ENCODE measurements at regions not wholly inside any gene's neighbourhood (a gene's known extent, or its start where the extent isn't known, plus 50 kb on each side); places are given as distances from the start of the nearest gene placed in this dataset.
"Not testable (repeated sequence)": the region's sequence is repeated elsewhere in the genome, so short reads cannot be mapped to it uniquely, and the experiment has no call there.

DNA sequence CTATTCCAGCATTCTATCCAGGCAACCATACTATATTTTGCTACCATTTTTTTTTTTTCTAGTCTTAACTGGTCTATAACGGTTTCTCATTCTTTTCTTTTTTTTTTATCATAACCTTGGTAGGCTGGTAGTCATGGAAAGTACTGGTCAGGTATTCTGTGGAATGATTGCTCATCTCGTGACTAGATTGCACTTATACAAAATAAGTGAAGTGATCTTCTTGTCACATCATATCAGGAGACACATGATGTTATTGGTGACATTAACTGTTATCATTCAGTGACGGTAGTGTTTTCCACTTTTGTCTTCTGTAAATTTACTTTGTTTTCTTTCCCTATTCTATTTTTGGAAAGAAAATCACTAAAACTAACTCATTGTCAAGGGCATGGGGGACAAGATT lies 239.3 kb upstream of the SLITRK6 start:
- no peak for DNase-seq

GRCh38 chr13:86020351-86021002 lies 221.3 kb upstream of the SLITRK6 start:
- no peak for DNase-seq

DNA sequence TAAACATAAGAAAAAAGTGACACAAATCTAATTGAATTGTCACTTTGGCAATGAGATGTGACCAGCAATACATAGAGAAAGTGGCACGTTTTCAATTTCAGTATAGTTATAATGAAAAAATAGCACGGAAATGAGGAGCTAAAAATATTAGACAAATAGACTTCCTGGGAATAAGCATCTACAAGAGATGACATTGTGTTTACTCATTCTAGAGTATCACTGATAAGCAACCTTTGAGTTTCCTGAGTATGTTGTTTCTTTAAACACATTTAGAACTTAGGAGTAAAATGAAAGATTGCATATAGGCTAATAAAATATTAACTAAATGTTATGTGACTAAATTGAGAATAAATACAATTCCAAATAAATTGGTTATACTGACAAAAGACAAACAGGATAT lies 207.1 kb upstream of the SLITRK6 start:
- no peak for DNase-seq

GRCh38 chr13:86003029-86003428 lies 203.8 kb upstream of the SLITRK6 start:
- DNase-seq, result peak; percentile 61

GRCh38 chr13:86000546-86000945 lies 201.3 kb upstream of the SLITRK6 start:
- DNase-seq, result no peak

DNA sequence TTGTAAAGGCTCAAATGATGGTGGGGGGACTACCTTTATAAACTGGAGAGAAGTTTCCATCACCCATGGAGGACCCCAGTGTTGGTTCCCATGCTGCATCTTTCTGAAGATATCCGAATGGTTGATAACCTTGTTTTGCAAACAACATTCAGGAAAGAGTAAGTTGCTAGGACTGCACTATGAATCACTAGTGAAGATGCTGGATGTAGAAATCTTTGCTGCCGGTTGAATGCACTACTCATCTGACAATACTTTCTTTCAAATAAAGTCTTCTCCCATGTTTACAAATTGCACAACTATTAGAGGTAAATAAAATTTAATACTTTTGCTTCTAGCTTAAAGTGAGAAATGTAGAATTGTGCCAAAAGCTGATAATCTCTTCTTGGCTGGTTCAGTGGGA lies 198.4 kb upstream of the SLITRK6 start:
- no peak for DNase-seq

GRCh38 chr13:85995788-85996418 lies 196.7 kb upstream of the SLITRK6 start:
- peak; percentile 7 for DNase-seq

GRCh38 chr13:85993567-85993966 lies 194.3 kb upstream of the SLITRK6 start:
- DNase-seq, result no peak

- no peak for DNase-seq
These were observed 191.2 kb upstream of the SLITRK6 start for GRCh38 chr13:85990397-85990796.

GRCh38 chr13:85985797-85986196 lies 186.6 kb upstream of the SLITRK6 start:
- no peak for DNase-seq

DNA sequence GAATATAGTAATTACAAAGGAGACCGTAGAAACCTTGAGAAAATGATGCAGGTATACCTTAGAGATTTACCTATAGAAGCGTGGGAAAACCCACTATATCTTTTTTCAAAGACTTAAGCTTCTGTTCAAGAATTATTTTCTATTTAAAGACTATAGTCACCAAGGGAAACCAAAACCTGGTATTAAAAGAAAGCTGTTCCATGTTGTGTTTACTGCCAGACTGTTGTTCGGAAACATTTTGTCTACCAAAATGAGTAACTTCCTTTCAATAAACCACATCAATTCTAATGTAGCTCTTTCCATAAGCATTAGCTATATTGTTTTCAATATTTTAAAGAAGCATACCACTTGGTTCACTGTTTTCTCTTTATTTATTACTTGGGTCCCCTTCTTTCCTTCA lies 182.9 kb upstream of the SLITRK6 start:
- DNase-seq, result no peak

DNA sequence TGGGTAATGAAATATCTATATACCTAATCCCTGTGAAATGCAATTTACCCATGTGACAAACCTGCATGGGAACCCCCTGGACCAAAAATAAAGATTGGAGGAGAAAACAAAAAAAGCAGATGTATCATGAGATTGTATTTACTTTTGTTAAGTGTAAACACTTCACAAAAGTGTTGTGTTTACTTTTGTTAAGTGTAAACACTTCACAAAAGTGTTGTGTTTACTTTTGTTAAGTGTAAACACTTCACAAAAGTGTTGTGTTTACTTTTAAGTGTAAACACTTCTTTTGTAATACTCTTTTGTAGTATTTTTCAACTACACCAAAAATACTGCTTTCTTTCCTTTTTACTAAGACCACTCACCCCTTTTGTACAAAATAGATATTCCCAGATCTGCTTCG lies 181.2 kb upstream of the SLITRK6 start:
- not testable (repeated sequence) for DNase-seq

DNA sequence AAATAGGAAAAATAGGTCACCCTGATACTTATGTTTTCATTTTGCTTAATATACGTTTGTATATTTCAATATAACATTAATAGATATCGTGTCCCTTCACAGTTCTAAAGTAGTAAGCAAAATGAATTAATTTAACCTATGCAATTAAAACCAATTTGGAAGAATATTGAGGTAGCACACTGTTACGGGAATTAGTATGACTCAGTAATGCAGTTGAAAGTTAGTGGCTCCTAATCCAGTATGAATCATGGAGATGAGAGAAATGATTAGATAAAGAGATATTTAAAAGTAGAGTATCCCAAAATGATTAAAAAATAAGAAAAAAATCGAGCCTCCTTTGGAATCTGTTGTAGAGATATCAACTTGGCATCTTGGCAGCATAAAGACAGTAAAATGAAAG lies 177.0 kb upstream of the SLITRK6 start:
- no peak for DNase-seq

DNA sequence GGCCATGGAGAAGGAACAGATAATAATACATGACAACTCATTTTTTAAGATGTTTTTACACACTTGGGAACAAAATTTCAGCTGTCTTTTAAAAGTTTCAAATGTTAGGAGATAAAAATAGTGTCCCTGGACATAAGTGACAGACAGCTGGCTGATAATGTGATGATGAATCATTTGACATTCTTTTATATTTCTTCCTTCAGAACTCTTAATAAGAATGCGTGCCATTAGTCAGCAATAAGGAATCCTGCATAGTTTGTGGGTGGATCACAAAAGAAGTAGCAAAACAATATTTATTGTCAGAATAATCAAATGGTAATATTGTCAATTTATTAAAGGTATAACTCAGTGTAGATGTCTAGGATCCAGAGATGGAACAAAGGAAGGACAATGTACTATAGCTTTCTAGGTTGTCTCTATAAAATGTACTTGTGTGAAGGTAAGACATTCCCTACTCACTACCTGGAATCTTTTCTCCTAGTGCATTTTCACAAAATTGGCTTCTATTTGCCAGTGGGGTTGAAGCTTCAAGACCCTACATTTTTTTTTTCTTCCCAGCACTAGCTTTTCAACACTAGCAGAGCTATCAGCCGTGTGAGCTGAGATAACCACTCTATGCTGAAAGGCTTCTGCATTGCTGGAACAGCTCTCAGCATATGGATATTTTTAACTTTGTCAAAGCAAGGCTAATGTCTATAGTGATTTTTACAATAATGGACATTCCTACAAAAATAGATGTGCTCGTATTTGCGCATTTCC lies 175.6 kb upstream of the SLITRK6 start:
- DNase-seq, result no peak

- DNase-seq, result no peak
These were observed 171.5 kb upstream of the SLITRK6 start for GRCh38 chr13:85970727-85971126.

DNA sequence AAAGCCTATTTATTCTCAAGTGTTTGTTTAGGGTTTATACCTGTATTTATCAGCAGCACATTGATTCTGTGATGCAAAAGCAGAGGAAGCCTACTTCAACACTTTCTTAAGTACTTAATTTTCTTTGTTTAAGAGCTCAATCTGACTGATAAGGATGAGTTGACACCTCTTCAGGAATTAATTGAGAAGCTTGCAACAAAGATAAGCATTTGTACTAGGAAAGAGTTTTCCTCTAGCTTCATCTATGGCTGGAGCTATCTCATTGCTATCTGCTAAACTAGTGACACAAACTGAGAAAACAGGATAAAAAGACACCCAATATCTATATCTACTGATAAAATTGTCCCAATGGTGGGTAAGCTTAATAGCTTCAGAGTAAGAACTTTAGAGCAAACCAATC lies 170.1 kb upstream of the SLITRK6 start:
- no peak for DNase-seq

DNA sequence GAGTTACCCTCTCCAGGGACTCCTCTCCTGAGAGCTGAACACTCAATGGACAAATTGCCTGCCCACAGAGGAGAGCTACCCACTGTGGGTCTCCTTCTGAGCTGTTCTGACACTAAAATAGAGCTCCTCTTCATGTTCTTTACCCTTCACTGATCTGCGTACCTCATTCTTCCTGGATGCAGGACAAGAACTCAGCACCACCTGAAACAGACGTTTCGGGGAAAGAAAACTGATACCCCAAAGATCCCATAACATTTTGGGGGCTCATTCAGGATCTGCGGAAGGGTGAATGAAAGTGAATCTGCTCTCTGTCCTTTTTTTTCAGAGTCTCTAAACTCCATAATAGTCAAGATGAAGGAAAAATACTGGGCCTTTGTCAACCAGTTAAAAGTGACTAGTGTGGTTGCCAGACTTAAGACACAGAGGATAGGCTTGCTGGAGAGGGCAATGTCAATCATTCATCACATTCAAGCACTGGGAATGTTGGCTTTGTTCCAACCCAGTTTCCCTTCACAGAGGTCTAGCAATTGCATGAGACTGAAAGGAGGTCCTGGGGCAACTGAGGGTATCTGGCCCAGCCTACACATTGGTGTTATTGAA lies 136.7 kb upstream of the SLITRK6 start:
- no peak for DNase-seq

DNA sequence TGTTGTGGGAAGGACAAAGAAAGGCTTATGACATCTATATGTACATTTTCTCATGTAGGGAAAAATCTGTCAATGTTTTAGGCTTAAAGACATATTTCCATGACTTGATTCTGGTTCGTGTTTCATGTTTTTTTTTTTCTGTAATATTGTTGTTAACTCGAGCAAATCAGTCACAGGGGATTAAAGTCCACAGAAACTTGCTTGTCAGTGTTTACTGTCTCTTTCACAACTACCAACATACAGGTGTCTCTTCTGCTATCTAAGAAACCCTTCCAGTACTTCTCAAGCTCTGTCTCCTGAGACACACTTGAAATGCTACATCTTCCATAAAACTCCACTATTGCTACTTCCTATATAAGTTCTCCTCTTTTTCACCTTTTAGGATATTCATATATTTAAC lies 130.9 kb upstream of the SLITRK6 start:
- no peak for DNase-seq

- no peak for DNase-seq
These were observed 111.7 kb upstream of the SLITRK6 start for GRCh38 chr13:85910962-85911361.

DNA sequence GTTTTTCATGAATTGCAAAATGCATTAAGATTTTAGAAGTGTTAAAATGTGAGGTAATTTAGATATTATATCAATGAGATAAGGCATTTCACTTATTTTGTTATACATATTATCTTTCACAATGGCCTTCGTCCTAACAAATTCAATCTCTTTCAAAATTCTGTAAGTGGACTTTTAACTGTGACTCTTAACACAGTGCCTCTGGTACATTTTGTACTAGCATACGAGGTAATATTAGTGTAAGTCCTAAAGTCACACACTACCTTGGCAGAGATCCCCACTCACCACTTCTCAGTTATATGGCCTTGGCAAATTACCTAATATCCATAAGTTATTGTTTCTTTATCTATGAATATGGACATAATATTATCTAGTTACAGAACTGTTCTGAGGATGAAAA lies 101.3 kb upstream of the SLITRK6 start:
- DNase-seq, result no peak

GRCh38 chr13:85896516-85897450 lies 97.6 kb upstream of the SLITRK6 start:
- DNase-seq, result no peak

DNA sequence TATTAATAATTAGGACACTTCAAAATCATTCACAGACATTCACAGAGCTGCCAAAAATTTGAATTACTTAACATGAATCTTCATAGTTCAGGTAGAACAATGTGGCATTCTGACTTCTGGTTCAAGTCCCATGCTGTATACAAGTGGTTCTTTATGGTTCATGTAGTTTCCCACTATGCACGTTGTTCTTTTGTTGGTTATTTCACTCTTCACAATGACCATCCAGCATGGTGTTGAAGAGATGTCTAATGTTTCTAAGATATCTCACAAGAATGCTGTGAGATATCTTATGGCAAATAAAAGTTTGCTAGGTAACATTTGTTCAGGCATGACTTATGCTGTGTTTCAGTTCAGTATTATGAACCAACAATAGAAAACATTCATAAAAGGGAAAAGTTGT lies 88.2 kb upstream of the SLITRK6 start:
- no peak for DNase-seq

DNA sequence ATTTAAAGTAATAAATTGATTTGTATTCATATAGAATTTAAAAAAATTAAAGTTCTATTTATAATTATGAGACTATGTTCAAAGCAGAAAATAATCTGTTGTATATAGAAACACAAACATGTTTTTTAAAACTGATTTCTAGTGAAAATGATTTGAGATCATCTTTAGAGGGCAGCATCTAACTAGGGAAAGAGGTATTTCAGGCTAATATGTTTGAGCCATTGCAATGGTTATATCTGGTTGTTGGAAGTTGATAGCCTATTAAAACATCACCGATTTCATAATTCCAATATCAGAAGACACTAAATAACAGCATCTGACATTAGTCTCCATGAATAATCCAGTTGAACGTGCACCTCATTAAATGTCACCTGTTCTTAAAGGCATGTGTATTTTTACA lies 79.8 kb upstream of the SLITRK6 start:
- DNase-seq, result no peak

All from NCI-H524 treated with DMSO at 0.1 percent for 48 hours (cell line).